ENCODE measurements at regions not wholly inside any gene's neighbourhood (a gene's known extent, or its start where the extent isn't known, plus 50 kb on each side); places are given as distances from the start of the nearest gene placed in this dataset.

DNA sequence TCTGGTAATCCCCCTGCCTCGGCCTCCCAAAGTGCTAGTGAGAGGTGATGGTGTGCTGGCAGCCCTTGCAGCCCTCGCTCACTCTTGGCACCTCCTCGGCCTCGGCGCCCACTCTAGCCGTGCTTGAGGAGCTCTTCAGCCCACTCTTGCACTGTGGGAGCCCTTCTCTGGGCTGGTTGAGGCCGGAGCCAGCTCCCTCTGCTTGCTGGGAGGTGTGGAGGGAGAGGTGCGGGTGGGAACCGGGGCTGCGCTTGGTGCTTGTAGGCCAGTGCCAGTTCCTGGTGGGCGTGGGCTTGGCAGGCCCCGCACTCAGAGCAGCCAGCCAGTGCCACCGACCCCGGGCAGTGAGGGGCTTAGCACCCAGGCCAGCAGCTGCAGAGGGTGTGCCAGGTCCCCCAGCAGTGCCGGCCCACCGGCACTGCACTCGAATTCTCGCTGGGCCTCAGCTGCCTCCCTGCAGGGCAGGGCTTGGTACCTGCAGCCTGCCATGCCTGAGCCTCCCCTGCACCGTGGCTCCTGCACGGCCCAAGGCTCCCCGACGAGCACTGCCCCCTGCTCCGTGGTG lies 189.0 kb upstream of the ASCC3 start:
- TF ChIP-seq, protein P1, sequence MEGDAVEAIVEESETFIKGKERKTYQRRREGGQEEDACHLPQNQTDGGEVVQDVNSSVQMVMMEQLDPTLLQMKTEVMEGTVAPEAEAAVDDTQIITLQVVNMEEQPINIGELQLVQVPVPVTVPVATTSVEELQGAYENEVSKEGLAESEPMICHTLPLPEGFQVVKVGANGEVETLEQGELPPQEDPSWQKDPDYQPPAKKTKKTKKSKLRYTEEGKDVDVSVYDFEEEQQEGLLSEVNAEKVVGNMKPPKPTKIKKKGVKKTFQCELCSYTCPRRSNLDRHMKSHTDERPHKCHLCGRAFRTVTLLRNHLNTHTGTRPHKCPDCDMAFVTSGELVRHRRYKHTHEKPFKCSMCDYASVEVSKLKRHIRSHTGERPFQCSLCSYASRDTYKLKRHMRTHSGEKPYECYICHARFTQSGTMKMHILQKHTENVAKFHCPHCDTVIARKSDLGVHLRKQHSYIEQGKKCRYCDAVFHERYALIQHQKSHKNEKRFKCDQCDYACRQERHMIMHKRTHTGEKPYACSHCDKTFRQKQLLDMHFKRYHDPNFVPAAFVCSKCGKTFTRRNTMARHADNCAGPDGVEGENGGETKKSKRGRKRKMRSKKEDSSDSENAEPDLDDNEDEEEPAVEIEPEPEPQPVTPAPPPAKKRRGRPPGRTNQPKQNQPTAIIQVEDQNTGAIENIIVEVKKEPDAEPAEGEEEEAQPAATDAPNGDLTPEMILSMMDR (IDR thresholded peaks at IDR 0.05): no peak
- no peak for TF ChIP-seq POLR2A (IDR thresholded peaks at IDR 0.05)
